GM21825 (cell line): ENCODE measurements at regions not wholly inside any gene's neighbourhood (a gene's known extent, or its start where the extent isn't known, plus 50 kb on each side); places are given as distances from the start of the nearest gene placed in this dataset.

Experiments
- ATAC-seq: cut with Tn5 transposase; IDR thresholded peaks from one replicate; pipeline ENCODE4 v1.9.1; 2021; ENCODE audit warnings: mild to moderate bottlenecking, moderate library complexity; ENCODE audit not compliant: unreplicated experiment

DNA sequence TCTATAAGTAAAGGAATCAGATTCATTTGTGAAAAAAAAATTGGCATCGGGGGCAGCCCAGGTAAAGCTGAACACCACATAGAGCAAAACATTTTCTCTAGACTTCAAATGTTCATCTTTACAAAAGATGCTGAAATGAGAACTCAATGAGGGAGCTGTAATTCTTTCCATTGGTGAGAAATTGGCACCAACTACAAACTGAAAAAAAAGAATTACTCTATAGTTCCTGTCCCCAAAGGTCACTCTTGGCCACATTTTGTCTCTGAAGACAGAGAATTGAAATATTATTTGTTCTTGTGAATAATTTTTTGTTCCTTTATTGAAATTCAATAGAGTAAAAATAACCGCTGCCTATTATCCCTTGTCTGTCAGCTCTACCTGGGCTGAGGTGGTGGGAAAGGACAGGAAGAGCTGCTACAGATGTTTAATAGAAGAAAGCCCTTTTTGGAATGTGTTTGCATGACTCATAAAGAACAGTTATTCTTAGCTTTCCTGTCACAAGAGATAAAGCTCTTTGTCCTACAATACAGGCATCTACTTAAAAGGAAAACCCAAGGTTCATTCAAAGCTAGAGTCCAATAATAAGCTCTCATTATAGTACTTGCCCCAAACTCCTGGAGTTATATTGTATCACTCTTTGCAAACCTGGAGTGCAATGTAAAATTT is 380.1 kb upstream of the KITLG start:
- no peak for ATAC-seq

GRCh38 chr12:88958946-88959345 is 378.7 kb upstream of the KITLG start:
- ATAC-seq, result no peak

GRCh38 chr12:88958153-88958552 is 377.9 kb upstream of the KITLG start:
- ATAC-seq, result no peak

GRCh38 chr12:88957358-88957757 is 377.1 kb upstream of the KITLG start:
- ATAC-seq, result no peak

- no peak for ATAC-seq
Observed at GRCh38 chr12:88955531-88955930, 375.3 kb upstream of the KITLG start.

DNA sequence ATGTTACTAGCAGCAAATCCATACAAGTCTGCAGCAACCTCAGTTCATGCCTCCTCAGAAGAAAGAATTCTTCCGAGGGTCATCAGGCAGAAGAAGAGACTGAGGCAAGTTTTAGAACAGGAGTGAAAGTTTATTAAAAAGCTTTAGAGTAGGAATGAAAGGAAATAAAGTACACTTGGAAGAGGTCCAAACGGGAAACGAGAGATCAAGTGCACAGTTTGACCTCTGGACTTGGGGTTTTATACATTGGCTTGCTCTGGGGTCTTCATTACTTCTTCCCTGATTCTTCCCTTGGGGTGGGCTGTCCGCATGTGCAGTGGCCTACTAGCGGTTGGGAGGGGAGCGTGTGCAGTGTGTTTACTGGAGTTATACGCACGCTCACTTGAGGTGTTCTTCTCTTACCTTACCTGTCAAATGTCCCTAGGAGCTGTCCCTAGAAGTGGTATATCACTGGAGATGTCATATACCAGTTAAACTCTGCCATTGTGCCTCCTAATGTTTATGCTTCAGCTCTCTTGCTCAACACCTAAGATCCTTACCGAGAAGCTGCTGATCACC is 372.8 kb upstream of the KITLG start:
- ATAC-seq, result no peak

DNA sequence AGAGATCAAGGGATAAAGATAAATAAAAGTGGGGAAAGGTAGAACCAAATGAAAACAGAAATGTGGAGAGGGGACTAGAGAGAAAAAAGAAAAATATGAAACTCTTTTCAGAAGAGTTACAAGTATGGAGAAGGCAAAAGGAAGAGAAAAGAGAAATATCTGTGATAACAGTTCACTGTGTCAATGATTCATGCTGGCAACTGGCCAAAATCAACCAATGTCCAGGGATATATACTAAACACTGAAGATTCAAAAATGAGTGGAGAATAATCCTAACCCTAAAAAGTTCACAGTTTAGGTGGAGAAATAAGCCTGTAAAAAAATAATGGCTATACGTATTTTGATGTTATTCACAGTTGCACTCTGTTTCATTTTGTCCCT is 372.3 kb upstream of the KITLG start:
- ATAC-seq, result no peak

DNA sequence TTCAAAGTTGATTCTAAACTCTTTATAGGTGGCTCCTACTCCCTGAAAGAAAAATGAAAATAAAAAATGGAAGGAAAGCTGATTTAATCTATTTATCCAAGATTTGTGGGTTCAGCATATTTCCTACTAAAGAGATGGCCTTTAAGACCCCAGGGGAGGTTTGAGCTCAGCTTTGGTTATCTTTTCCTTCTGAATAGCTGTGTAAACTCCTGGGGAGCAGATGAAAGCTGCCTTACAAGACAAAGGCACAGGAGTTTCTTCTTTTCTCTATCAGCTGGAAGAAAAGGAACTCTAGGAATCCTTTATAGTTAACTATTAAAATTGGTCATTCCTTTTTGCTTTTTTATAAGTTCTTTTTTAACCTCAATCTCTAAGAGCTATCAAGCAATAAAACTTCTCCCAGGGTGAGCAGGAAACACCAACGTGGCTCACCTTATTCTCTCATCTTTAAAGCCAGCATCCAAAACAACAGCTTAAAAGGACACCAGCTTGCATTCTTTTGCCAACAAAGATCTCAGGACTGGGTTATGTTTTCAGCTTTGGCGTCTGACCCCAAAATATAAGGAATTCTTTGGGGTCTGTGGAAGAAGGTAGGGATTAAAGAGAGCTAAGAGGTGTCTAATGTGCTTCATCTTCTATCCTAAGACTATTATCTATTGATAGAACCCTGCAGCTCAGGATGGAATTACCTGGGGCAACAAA is 371.7 kb upstream of the KITLG start:
- ATAC-seq, result no peak

- ATAC-seq, result no peak
Observed at GRCh38 chr12:88951177-88951576, 370.9 kb upstream of the KITLG start.

GRCh38 chr12:88947486-88948043 is 367.3 kb upstream of the KITLG start:
- no peak for ATAC-seq

- ATAC-seq, result no peak
Observed at GRCh38 chr12:88946372-88946997, 366.2 kb upstream of the KITLG start.

- no peak for ATAC-seq
Observed at GRCh38 chr12:88945051-88945732, 364.9 kb upstream of the KITLG start.

GRCh38 chr12:88944397-88944796 is 364.1 kb upstream of the KITLG start:
- ATAC-seq, result no peak

DNA sequence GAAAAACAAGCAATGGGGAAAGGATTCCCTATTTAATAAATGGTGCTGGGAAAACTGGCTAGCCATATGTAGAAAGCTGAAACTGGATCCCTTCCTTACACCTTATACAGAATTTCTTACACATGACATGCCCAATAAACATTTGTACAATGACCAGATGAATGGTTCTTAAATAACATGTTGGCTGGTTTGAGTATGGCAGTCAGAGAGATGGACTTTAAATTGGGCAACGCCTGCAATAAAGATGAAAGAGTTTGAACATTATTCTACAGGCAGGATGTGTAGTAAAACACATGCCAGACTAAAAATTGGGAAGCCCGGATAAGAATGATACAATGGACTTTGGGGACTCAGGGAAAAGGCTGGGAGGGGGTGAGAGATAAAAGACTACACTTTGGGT is 360.6 kb upstream of the KITLG start:
- ATAC-seq, result no peak

- ATAC-seq, result no peak
Observed at GRCh38 chr12:88935856-88936255, 355.6 kb upstream of the KITLG start.

- ATAC-seq, result no peak
Observed at GRCh38 chr12:88934163-88934747, 354.0 kb upstream of the KITLG start.

DNA sequence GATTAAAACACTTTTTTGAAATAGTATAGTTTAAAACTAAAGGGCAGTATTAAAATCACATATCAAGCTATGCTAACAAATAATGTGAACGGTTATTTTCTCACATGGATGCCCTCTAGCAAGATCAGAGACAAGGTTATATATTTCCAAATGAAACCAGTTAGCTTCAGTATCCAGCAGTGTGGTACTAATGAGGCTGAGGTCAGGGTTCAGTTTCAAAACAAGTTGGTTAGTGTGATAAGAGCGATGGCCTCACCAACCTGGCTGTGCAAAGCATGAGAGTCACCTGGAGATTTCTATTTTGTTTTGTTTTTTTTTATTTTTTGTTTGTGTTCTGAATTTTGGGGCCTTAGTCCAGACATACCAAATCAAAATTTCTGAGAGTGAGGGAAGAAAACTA is 352.2 kb upstream of the KITLG start:
- no peak for ATAC-seq

GRCh38 chr12:88931598-88931997 is 351.3 kb upstream of the KITLG start:
- no peak for ATAC-seq

DNA sequence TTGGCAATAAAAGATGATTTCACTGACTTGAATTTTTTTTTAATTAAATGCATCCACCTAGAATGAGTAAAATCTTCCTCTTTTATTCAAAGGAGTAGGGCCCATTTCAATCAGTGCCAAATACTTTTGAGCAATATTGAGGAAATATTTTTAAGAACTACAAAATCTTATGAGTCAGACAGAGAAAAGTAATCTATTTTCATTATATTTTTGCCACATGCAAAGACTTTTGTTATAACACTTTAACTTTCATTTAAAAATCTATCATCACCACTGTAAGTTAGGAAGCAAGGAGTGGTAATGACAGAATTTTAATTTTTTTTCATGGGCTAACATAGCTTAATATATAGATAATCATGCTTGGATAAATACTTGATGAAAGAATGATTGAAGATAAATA is 345.2 kb upstream of the KITLG start:
- no peak for ATAC-seq

DNA sequence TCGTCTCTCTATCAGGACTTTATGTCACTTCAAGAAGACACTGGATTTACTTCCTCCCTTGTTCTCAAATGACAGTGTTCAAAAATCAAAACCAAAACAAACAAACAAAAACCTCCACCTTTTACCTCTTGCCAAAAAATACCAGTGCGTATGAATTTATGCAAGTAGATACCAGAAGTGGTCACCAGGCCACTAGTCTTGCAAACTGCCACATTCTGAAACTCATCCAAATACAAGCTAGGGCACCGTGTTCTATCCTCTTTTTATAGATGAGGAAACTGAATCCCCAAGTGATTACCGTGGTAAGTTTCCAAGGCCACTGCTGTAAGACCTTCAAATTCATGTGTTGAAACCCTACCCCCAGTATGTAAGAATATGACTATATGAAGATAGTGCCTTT is 343.9 kb upstream of the KITLG start:
- ATAC-seq, result no peak

DNA sequence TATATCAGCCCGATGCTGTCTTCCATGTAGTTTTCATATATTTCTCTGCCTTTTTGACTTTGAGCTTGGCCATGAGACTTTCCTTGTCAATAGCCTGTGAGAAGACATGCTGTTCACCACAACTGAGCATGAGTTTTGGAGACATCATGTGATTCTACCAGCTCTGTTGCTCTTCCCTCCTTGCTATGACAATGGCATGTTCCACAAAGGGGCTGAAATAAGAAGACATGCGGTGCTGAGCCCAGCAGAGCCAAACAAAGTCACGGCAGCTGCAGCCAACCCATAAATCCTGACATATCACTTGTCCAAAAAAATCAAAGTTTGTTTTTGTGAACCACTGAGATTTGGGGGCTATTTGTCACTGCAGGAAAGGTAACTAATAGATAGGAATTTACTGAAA is 343.4 kb upstream of the KITLG start:
- ATAC-seq, result no peak
